ENCODE measurements at regions not wholly inside any gene's neighbourhood (a gene's known extent, or its start where the extent isn't known, plus 50 kb on each side); places are given as distances from the start of the nearest gene placed in this dataset.

- TF ChIP-seq CTCF (IDR thresholded peaks at IDR 0.05) (no peak), ZFX (IDR thresholded peaks at IDR 0.05; ENCODE audit: borderline replicate concordance) (no peak)
Measured at GRCh38 chr16:86673956-86674453, 95.7 kb downstream of the FOXL1 start.

Data from 22Rv1 (cell line).